GM12864 (cell line): ENCODE measurements at regions not wholly inside any gene's neighbourhood (a gene's known extent, or its start where the extent isn't known, plus 50 kb on each side); places are given as distances from the start of the nearest gene placed in this dataset.

Experiments used
- DNase-seq: peaks from one replicate; pipeline ENCODE4 v3.0.0-alpha.2; 2011; ENCODE audit warnings: low read depth
- H3K4me3 ChIP-seq: 2 replicates; pipeline ENCODE4 v1.5.1; 2011; ENCODE audit warnings: mild to moderate bottlenecking, low read depth, low read length, control low read depth
- CTCF ChIP-seq: IDR thresholded peaks from 2 replicates; pipeline ENCODE4 v1.5.1; 2011; ENCODE audit warnings: low read depth, mild to moderate bottlenecking, moderate library complexity, low read length, control low read depth, inconsistent platforms; ENCODE audit errors: missing control alignments

- no peak overlapping the region for H3K4me3 ChIP-seq
- no peak for TF ChIP-seq CTCF
- no peak for DNase-seq
Measured at GRCh38 chr4:176439611-176440010, 119.8 kb downstream of the SPCS3 start.

- no peak for DNase-seq
- H3K4me3 ChIP-seq = no peak overlapping the region
- TF ChIP-seq CTCF = no peak
Measured at GRCh38 chr4:176440698-176441097, 120.9 kb downstream of the SPCS3 start.

- DNase-seq = no peak
- TF ChIP-seq CTCF = no peak
- H3K4me3 ChIP-seq = no peak overlapping the region
Measured at GRCh38 chr4:176441594-176441993, 121.8 kb downstream of the SPCS3 start.

GRCh38 chr4:176443117-176443516 is 123.4 kb downstream of the SPCS3 start:
- no peak for TF ChIP-seq CTCF
- no peak for DNase-seq
- H3K4me3 ChIP-seq = no peak overlapping the region

- no peak for DNase-seq
Measured at GRCh38 chr4:176443646-176444409, 124.1 kb downstream of the SPCS3 start.

GRCh38 chr4:176444741-176445140 is 125.0 kb downstream of the SPCS3 start:
- no peak for TF ChIP-seq CTCF
- no peak overlapping the region for H3K4me3 ChIP-seq

More at GRCh38 chr4:176443646-176444409, 124.1 kb downstream of the SPCS3 start:
- TF ChIP-seq CTCF = no peak
- no peak overlapping the region for H3K4me3 ChIP-seq

GRCh38 chr4:176448761-176449160 is 129.0 kb downstream of the SPCS3 start:
- H3K4me3 ChIP-seq = no peak overlapping the region
- no peak for TF ChIP-seq CTCF
- no peak for DNase-seq

More at GRCh38 chr4:176444741-176445140, 125.0 kb downstream of the SPCS3 start:
- DNase-seq = no peak
